ENCODE measurements at regions not wholly inside any gene's neighbourhood (a gene's known extent, or its start where the extent isn't known, plus 50 kb on each side); places are given as distances from the start of the nearest gene placed in this dataset.
"Not testable (repeated sequence)": the region's sequence is repeated elsewhere in the genome, so short reads cannot be mapped to it uniquely, and the experiment has no call there.

DNA sequence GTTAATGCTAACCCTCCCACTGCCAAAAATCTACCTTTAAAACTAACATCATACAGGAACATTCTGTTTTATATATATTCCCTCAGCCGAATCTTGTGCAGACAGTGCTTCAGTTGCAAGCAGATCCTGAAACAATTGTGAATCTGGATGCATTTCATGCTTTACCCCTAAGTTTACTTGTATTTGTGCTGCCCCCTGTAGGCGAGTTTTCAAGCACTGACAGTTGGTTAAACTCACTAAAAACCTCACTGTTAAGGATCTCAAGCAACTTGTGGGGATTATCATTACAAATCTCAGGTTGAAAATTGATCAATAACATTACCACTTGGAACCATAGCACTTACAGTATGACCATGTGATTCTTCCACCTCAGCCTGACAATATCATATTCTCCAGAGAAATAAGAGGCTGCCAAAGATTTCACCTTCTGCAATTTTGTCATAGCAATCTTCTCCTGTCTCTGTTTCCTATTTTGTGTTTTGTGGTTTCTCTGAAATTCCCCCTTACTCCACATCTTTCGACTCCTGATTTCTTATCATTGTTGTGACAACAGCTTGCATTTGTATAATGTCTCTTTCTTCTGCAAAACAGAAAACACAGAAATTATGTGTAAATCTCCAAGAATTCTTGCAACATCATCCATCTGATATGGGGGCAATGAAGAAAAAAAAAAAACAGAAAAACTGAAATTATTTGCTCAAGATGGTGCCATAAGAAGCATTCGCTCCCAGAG lies 354.6 kb upstream of the SETBP1 start:
- no peak for DNase-seq (ENCODE audit: low spot score)

DNA sequence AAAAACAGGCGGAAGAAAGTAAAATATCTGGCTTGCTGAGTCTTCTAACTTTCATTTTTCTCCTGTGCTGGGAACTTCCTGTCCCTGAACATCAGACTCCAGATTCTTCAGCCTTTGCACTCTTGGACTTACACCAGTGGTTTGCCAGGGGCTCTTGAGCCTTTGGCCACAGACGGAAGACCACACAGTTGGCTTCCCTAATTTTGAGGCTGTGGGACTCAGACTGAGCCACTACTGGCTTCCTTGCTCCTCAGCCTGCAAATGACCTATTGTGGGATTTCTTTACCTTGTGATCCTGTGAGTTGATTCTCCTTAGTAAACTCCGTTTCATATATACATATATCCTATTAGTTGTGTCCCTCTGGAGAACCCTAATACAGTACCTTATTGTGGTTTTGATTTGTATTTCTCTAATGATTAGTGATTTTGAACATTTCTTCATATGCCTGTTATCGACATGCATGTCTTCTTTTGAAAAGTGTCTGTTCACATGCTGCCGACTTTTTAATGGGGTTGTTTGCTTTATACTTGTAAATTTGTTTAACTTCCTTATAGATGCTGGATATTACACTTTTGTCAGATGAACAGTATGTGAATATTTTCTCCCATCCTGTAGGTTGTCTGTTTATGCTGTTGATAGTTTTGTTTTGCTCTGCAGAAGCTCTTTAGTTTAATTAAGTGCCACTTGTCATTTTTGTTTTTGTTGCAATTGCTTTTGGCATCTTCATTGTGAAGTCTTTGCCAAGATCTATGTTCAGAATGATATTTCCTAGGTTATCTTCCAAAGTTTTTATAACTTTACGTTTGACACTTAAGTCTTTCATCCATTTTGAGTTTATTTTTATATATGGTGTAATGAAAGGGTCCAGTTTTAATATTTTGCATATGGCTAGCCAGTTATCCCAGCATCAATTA lies 348.8 kb upstream of the SETBP1 start:
- no peak for DNase-seq (ENCODE audit: low spot score)

DNA sequence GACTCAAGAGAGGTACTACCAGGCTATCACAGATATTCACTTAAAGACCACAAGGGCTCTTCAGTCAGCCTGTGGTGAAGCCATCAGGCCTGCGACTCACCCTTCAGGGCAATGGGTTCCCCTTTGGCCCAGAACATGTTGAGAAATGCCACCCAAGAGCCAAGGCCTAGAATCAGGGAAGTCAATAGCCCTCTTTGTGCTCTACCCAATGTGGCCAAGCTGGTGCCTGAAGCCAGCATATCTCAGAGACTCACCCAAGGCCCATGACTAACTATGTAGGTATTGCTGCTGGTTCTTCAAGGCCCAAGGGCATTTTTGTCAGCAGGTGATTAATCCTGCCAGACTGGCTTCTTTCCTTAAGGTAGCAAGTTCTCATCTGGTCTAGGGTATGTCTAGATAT lies 338.9 kb upstream of the SETBP1 start:
- no peak for DNase-seq (ENCODE audit: low spot score)

DNA sequence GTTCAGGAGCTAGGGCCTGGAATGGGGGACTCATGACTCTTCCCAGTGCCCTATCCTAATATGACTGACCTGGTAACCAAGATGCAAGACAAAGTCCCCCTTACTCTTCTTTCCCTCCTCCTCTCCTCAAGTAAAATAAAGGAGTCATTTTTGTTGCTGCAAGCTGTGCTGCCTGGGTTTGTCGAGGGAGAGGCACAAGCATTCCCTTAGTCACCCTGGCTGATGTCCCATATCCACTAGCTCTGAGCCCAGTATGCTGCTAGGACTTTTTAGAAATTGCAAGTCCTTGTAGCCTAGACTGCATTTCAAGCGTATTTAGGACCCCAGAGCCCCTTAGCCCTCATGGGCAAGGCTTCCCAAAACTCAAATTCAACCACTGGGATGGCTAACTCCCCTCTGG lies 338.5 kb upstream of the SETBP1 start:
- no peak for DNase-seq (ENCODE audit: low spot score)

DNA sequence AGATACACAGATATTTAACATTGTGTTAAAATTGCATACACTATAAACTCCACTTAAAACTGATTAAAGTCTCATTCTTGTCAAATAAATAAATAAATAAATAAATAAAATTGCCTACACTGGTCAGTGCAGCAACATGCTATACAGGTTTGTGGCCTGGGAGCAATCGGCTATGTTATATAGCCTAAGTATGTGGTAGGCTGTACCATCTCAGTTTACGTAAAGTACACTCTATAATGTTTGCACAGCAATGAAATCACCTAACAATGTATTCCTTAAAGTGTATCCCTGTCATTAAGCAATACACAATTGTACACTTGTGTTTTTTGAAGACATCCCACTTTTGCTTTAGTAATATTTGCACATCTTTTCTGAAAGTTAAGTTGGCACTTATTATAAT lies 337.7 kb upstream of the SETBP1 start:
- no peak for DNase-seq (ENCODE audit: low spot score)

DNA sequence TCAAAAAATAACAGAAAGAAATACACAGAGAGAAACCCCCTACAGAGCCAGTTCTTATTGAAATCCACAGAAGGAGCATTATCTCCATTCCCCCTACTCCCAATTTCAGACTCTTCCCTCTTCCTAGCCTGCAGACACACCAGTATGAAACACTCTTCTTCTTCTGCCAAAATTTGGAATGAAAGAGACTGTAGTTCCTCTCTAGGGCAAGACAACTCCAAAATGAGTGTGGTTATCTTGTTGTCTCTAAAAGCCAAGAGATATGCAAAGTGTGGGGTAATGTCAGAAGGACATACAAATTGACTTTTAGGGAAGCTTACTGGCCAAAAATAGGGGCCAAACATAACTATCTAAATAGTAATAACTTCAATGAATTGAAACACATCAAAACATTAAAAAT lies 337.1 kb upstream of the SETBP1 start:
- no peak for DNase-seq (ENCODE audit: low spot score)

DNA sequence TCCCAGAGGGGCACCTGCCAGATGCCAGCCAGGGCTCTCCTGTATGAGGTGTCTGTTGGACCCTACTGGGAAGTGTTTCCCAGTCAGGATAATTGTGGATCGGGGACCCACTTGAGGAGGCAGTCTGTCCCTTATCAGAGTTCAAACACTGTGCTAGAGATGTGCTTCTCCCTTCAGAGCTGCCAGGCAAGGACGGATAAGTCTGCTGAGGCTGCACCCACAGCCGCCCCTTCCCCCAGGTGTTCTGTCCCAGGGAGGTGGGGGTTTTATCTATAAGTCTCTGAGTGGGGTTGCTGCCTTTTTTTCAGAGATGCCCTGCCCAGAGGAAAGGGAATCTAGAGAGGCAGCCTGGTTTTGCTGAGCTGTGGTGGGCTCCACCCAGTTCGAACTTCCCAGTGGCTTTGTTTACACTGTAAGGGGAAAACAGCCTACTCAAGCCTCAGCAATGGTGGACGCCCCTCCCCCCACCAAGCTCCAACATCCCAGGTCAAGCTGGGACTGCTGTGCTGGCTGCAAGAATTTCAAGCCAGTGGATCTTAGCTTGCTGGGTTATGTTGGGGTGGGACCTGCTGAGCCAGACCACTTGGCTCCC lies 324.0 kb upstream of the SETBP1 start:
- no peak for DNase-seq (ENCODE audit: low spot score)

DNA sequence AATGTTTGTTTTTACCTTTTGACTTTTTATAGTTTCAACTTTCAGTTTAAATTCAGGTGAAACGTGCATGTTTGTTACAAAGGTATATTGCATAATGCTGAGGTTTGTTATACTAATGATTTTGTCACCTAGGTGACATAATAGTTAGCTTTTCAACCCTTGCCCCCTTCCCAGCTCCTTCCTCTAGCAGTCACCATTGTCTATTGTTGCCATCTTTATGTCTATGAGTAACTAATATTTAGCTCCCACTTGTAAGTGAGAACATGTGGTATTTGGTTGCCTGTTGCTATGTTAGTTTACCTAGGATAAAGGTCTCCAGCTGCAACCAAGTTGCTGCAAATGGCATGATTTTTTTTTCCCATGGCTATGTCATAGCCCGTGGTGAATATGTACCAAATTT lies 322.3 kb upstream of the SETBP1 start:
- DNase-seq (ENCODE audit: low spot score): no peak

DNA sequence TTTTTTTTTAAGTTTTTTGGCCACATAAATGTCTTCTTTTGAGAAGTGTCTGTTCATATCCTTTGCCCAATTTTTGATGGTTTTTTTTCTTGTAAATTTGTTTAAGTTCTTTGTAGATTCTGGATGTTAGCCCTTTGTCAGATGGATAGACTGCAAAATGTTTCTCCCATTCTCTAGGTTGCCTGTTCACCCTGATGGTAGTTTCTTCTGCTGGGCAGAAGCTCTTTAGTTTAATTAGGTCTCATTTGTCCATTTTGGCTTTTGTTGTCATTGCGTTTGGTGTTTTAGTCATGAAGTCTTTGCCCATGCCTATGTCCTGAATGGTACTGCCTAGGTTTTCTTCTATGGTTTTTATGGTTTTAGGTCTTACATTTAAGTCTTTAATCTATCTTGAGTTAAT lies 320.9 kb upstream of the SETBP1 start:
- not testable (repeated sequence) for DNase-seq (ENCODE audit: low spot score)

DNA sequence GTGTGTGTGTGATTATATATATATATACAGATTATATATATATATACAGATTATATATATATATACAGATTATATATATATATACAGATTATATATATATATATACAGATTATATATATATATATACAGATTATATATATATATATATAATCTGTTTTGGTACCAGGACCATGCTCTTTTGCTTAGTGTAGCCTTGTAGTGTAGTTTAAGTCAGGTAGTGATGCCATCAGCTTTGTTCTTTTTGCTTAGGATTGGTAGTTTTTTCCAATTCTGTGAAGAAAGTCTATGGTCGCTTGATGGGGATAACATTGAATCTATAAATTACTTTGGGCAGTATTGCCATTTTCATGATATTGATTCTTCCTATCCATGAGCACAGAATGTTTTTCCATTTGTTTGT lies 318.5 kb upstream of the SETBP1 start:
- not testable (repeated sequence) for DNase-seq (ENCODE audit: low spot score)

DNA sequence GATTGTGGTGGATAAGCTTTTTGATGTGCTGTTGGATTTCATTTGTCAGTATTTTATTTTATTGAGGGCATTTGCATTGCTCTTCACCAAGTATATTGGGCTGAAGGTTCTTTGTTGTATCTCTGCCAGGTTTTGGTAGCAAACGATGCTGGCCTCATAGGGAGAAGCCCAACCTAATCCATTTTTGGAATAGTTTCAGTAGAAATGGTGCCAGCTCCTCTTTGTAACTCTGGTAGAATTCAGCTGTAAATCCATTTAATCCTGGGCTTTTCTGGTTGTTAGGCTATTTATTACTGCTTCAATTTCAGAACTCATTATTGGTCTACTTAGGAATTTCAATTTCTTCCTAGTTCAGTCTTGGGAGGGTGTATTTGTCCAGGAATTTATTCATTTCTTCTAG lies 309.8 kb upstream of the SETBP1 start:
- no peak for DNase-seq (ENCODE audit: low spot score)

DNA sequence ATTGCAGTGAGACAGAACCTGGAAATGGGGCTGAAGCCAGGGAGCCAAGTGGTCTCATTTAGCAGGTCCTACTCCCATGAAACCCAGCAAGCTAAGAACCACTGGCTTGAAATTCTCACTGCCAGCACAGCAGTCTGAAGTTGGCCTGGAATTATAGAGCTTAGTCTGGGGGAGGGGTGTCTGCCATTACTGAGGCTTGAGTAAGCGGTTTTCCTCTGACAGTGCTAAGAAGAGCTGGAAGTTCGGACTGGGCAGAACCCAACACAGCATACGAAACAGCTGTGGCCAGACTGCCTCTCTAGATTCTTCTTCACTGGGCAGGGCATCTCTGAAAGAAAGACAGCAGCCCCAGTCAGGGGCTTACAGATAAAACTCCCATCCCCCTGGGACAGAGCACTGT lies 305.7 kb upstream of the SETBP1 start:
- DNase-seq (ENCODE audit: low spot score): no peak

DNA sequence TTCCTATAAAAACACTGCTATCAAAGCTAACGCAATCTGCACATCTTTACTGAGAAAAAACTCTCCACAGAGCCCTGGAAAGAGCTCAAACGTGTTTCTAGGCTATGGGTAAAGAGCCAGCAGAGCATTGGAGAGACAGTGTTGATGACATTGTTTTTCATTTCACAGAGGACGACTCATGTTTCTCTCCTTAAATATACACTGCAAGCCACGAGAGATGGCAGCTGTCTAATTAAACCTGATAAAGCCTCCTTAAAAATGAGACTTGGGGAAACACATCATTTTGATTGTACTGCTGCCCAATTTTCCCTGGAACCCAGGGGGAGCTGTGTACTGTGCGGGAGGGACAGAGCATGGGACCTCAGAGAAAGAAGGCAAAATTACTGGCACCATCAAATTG lies 294.3 kb upstream of the SETBP1 start:
- no peak for DNase-seq (ENCODE audit: low spot score)

DNA sequence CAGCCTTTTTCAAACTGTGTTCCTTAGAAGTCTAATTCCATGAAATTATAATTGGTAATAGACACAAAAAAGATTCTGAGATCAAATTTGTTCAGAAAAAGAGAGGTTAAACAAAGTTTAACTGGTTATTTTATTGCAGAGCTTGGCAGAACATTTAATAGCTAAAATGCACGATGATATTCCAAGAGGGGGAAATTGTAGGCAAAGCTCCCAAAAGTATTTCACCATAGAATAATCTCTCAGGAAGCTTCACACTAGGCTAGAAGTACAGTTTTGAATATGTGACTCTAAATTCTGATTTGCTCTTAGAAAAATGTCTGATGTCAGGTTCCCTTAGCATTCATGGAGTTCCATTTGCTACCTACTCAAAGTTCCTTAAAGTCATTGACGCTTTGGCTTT lies 292.4 kb upstream of the SETBP1 start:
- DNase-seq (ENCODE audit: low spot score): no peak

DNA sequence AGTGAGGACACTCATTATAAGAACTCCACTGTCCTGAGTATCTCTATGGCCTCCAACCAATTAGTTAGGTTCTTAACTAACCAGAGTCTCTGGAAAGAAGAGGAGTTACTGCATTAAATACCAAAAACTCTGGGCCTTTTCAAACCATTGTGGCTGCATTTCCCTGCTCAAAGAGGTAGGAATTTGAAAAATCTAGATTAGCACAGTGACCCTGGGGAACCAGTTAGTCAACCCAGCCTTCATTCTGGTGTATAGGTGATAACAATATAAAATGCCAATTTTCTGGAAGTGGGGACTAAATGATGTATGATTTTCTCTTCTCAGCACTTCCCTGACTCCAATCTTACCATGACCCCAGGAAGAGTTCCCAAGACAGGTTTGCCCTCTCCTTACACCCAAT lies 287.8 kb upstream of the SETBP1 start:
- no peak for DNase-seq (ENCODE audit: low spot score)

DNA sequence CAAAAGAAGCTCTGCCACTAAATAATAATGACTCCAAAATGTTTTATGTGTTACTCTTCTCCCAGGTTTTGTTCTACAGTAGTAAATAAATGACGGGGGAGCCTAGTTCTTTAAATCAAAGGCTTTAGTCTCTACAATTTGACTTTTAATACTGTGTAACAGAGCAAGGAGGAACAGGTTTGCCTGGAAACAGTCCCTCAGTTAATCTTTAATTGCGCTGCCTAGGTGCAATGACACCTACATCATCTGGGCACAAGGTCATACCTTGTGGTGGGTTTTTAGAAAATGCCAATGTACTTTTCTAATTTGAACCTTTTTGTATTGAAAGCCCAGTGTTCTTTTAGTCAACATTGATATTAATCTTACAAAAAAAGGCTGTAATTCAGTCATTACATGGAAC lies 287.3 kb upstream of the SETBP1 start:
- no peak for DNase-seq (ENCODE audit: low spot score)

DNA sequence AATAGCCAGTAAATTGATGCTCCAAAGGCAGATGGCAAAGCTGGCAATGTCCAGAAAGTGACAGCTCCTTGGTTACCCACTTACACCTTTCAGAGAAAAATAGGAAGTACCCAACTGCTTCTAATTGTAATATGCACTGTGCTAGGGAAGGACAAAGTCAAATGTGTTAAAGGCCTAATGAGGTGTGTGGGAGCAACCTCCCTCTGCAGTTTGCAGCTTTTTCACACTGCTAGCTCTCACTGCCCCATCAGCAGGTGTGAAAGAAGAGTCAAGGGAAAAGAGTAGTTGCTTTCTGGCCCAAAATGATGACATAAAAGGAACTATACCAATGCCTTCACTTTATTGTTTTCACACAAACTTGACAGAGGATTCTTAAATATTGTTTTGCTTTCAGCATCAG lies 284.1 kb upstream of the SETBP1 start:
- DNase-seq (ENCODE audit: low spot score): no peak

DNA sequence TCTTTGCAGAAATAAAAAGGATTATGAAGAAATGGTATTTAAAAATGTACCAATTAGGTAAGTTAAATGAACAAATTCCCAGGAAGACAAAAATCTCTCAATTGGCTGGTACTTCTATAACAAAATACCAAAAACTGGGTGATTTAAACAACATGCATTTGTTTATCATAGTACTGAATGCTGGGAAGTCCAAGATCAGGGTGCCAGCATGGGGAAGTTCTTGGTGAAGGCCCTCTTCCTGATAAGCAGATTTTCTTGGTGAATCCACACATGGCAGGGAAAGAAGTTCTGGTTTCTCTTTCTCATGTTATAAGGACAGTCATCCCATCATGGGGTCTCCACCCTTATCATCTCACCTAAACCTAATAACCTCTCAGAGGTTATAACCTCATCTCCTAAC lies 271.6 kb upstream of the SETBP1 start:
- DNase-seq (ENCODE audit: low spot score): no peak

DNA sequence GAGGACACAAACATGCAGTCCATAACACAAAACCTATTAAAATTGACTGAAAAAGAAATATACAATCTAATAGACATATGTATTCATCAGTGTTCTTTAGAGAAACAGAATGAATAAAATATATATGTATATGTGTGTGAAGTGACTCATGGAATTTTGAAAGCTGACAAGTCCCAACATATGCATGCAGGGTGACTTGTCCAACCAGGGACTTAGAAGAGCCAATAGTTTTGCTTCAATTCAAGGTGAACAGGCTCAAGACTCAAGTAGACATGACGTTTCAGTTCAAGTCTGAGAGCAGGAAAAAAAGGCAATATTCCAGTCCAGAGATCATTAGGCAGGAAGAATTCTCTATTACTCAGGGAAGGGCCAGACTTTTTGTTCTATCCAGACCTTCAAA lies 271.2 kb upstream of the SETBP1 start:
- DNase-seq (ENCODE audit: low spot score): no peak

DNA sequence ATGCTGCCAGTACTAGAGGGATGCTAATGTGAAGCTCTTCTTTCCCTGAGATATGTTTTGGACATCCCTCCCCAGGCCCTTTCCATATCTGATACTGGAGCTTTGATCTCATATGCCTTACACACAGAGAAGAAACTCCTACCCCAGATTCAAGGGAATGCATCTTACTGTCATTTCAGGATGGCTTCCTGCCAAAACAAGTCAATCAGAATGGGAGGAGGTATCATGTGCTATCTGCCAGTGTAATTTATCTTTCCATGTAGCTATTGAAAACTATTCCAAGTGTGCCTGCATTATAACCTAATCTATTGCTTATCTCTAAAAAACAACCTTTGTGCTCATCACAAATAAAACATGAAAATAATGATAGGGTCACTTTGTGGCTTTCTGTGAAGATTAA lies 269.9 kb upstream of the SETBP1 start:
- DNase-seq (ENCODE audit: low spot score): no peak

DNA sequence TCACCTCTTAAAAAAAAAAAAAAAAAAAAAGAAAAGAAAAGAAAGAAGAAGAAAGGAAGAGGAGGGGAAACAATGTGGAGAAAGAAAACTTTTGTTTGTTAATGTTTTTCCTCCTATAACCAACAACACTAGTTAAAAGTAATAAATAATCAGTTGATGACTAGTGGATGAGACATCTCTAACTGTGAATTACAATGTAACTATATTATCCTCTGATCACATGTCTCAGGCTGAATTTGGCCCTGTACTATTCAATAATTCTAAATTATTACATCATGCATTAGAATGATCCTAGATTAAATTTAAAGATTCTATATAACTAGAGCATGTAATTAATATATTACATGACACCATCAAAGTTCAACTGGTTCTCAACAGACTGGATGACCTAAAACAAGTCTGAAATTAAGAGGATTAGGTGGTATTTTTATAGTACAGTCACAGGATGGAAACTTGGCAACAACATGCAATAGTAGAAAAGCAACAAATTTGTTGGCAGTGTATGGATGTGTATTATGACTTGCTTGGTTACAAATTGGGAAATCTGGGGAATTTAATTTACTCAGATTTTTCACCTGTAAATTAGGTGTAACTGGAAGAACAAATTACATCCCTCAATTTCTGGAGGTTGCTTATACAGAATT lies 269.3 kb upstream of the SETBP1 start:
- DNase-seq (ENCODE audit: low spot score): no peak

DNA sequence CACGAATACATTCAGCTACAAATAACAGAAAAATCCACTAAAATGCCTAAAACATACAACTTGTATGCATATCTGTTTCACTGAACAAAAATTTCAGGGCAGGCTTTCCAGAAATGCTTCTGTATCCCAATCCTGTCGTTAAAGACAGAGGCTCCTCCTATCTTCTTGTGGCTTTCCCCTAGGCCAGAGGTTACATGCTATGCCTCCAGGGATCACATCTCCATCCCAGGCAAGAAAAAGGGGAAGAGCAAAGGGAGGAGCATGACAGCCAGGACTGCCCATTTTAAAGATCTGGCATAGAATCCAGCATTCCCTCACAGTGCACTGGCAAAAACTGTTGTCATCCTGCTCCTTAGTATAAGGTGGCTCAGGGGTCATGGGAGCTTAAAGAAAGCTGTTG lies 268.7 kb upstream of the SETBP1 start:
- DNase-seq (ENCODE audit: low spot score): no peak
